Mucosa of descending colon (tissue), 3 donors: ENCODE measurements at regions not wholly inside any gene's neighbourhood (a gene's known extent, or its start where the extent isn't known, plus 50 kb on each side); places are given as distances from the start of the nearest gene placed in this dataset.

Experiments
- ATAC-seq: fragments of 200-7000 bp; cut with Tn5 transposase; one replicate; pipeline ENCODE4 v1.9.1; 2020; ENCODE audit warnings: mild to moderate bottlenecking, moderate library complexity
- DNase-seq, 3 donors: peaks; one replicate each; pipeline ENCODE4 v3.0.0-alpha.2; 2020
- H3K36me3 ChIP-seq: fragments of 200-600 bp; one replicate; pipeline ENCODE4 v1.8.0; 2021; ENCODE audit warnings: low read depth, mild to moderate bottlenecking
- H3K4me1 ChIP-seq: fragments of 200-600 bp; one replicate; pipeline ENCODE4 v1.8.0; 2021; ENCODE audit warnings: low read depth, mild to moderate bottlenecking
- H3K4me3 ChIP-seq: fragments of 200-600 bp; one replicate; pipeline ENCODE4 v1.8.0; 2021; ENCODE audit warnings: mild to moderate bottlenecking
- H3K9me3 ChIP-seq: fragments of 200-600 bp; one replicate; pipeline ENCODE4 v1.8.0; 2021; ENCODE audit warnings: mild to moderate bottlenecking
- intact Hi-C, 2 donors: fragments of 100-400 bp; cut with DNase I in 1 of 2; cut with micrococcal nuclease in 1 of 2; formaldehyde crosslinking; loops; one replicate each; pipeline versions ENCODE4 v1.11.0 to v1.11.1; 2022; cut with DNase I, micrococcal nuclease
- TF ChIP-seq, protein P1 (sequence below): fragments of 200-600 bp; IDR thresholded peaks from one replicate; pipeline ENCODE4 v1.8.0; 2022; ENCODE audit warnings: antibody characterized with exemption, mild to moderate bottlenecking
- donor health status: DM: no; HTN: no; CAD: no; lungs with moderate emphysema.
- donor health status: DM: no; HTN: no; CAD: no.
- donor health status: DM: no; HTN: yes; CAD: no.

DNA sequence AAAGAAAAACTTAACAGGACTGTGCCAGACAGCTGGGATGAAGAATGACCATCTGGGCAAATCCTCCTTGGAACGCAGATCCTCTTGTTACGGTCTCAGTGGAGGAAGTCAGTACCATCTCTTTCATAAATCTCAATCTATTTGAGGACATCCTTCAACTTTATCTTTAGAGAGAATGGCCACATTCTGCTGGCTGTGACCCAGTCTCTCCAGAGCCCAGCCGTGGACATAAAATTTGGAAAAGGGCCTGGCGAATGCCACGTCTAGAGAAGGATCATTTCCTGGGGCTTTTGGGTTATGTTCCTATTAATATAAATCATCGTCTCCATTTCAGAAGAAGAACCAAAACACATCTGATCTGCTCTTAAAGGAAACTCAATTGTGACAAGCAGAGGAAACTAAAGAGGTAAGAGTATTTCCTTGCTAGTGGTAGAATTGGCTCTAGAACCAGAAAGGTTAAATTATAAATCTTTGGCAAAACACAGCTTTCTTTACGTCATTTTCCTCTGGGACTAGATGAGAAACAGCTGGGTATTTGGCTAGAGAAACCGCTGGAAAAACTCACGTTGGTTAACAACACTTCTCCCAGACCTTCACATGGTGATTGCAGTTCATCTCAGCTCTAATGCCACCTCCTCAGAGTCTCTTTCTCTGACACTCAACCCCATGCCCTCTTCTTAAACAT is 164.7 kb downstream of the CHIC2 start:
- H3K36me3 ChIP-seq, result no peaks in the 10 kb centered on the region
- no peaks in the 10 kb centered on the region for H3K4me1 ChIP-seq
- ATAC-seq, result peak; percentile 18
- intact Hi-C loops, result no loop called here
- no peaks in the 10 kb centered on the region for H3K9me3 ChIP-seq
- DNase-seq, result no peak
- H3K4me3 ChIP-seq, result no peak overlapping the region
- TF ChIP-seq, protein P1, sequence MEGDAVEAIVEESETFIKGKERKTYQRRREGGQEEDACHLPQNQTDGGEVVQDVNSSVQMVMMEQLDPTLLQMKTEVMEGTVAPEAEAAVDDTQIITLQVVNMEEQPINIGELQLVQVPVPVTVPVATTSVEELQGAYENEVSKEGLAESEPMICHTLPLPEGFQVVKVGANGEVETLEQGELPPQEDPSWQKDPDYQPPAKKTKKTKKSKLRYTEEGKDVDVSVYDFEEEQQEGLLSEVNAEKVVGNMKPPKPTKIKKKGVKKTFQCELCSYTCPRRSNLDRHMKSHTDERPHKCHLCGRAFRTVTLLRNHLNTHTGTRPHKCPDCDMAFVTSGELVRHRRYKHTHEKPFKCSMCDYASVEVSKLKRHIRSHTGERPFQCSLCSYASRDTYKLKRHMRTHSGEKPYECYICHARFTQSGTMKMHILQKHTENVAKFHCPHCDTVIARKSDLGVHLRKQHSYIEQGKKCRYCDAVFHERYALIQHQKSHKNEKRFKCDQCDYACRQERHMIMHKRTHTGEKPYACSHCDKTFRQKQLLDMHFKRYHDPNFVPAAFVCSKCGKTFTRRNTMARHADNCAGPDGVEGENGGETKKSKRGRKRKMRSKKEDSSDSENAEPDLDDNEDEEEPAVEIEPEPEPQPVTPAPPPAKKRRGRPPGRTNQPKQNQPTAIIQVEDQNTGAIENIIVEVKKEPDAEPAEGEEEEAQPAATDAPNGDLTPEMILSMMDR, result no peak

DNA sequence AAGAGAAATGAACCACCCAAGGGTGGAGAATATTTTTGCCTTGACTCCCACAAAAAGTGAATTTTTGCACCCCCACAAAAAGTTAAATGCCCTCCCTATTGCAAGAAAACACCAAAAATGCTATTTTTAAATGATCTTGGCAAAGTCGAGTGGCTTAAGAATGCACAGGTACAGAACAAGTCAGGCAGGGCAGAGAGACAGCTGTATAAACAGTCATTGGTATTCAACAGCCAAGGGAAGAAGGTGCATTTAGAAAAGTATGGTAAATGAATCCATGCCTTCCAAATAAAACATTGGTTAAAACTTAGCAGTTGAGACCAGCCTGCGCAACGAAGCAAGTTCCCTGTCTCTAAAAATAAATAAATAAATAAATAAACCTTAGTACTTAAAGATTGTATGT is 169.3 kb downstream of the CHIC2 start:
- ATAC-seq (no peak), DNase-seq (no peak)
- Histone ChIP-seq H3K4me3 (no peak overlapping the region), H3K4me1 (no peaks in the 10 kb centered on the region), H3K9me3 (no peaks in the 10 kb centered on the region), H3K36me3 (no peaks in the 10 kb centered on the region)
- TF ChIP-seq, protein P1, result no peak
- intact Hi-C loops, result no loop called here

DNA sequence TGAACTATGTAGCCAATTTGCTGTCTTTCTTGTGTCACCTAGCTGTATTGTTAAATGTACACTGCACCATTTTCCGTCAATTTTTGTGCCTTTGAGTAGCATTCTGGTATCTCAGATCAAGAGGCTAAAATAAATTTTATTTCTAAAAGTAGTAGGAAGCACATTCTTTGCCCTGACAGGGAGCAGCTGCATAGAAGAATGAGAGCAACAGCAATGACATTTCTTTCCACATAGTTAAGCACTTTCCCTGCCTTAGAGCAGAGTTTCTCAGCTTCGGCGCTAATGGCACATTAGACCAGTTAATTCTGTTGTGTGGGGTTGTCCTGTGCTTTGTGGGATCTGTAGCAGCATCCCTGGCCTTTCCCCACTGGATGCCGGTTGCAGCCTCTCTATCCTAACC is 173.9 kb downstream of the CHIC2 start:
- ATAC-seq, result no peak
- Histone ChIP-seq H3K36me3 (no peaks in the 10 kb centered on the region), H3K4me1 (no peaks in the 10 kb centered on the region), H3K4me3 (no peak overlapping the region), H3K9me3 (no peaks in the 10 kb centered on the region)
- no peak for DNase-seq
- intact Hi-C loops, result no loop called here
- TF ChIP-seq, protein P1, result no peak

DNA sequence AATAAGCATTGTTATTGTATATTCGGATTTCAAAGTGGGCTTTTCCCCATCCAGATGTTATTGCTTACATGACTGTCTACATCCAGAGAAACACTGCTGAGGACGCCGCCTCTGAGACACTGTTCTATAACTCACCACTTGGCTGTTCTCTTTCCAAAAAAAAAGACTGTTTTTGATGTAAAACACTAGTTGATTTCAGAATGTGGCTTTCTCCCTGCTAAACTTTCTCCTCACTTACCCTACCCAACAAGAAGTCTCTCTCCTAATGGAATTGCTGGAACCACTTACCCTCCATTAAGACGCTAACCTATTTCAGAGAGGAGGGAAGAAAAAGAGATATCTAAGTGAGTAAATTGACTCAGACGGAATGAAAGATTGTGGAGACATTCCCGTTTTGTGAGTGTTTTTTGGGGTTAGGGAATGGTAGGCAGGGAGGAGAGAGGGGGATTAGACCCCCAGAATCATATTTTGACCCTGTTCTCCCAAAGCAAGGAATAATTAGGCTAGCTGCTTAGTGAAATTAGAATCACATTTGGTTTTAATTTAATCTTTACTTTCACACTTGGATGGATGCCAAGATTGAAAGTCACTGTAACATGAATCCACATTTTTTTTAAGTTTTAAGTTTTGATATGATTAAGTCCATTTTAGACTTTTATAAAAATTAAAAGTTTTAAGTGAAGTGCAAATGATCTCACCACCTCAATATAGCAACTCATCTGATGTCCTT is 174.9 kb downstream of the CHIC2 start:
- no peak for DNase-seq
- Histone ChIP-seq H3K4me1 (no peaks in the 10 kb centered on the region), H3K9me3 (no peaks in the 10 kb centered on the region), H3K36me3 (no peaks in the 10 kb centered on the region), H3K4me3 (no peak overlapping the region)
- intact Hi-C loops, result no loop called here
- no peak for ATAC-seq
- TF ChIP-seq, protein P1, result no peak

DNA sequence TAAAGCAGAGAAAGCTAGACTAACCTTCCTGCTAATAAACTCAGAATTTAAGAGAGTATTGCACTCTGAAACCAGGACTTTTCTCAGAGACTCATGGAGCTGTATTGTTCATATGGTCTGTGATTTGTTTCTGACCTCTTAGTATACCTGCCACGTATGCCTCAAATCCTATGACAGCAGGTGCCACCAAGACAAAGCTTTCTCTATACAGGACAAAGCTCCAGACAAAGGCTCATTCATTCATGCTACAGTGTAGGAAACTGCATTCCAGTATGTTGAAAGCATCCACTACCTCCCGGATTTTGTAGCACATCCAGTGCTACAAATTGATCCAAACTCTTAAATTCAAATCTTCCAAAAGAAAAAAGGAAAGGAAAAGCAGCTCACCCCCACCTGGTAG is 178.3 kb downstream of the CHIC2 start:
- intact Hi-C loops, result no loop called here
- Histone ChIP-seq H3K9me3 (no peaks in the 10 kb centered on the region), H3K4me1 (no peaks in the 10 kb centered on the region), H3K4me3 (no peak overlapping the region), H3K36me3 (no peaks in the 10 kb centered on the region)
- ATAC-seq (peak; percentile 36), DNase-seq (no peak)
- TF ChIP-seq, protein P1, result no peak
